Activated CD4-positive, alpha-beta T cell treated with anti-CD3 and anti-CD28 coated beads, Interleukin-10, Interleukin-2, amounts not matched to agents 100 ng/mL and 50 ng/mL, durations not matched to agents 16 hours and 8 hours (primary cell): ENCODE measurements at regions not wholly inside any gene's neighbourhood (a gene's known extent, or its start where the extent isn't known, plus 50 kb on each side); places are given as distances from the start of the nearest gene placed in this dataset.

Experiments used
- DNase-seq: peaks from one replicate; pipeline ENCODE4 v3.0.0-alpha.2; 2020

DNA sequence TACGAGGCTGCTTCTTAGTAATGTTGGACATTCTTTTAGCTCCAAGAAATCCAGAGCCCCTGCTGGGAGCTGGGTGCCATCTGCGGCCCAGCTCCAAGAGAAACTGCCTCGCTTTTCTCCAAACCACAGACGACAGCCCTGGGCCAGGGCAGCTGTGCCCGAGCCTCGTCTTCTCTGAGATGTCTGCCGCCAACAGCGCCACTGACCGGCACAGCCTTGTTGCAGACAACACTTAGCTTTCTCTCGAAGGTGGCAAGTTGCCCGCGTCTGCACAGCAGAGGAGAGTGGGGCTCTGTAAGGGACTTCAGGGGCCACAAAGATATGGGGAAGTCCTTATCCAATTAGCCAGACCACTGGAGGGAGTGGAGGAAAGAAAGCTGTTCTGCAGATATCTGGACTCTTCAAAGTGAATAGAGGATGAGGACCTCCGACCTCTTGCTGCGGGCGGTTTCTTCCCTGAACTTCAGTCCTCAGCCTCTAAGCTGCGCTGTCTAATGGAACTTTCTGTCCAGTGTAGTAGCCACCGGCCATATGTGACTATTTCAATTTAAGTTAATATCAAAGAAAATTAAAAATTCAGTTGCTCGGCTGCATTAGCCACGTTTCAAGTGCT lies 63.9 kb upstream of the DISP3 start:
- DNase-seq: no peak

DNA sequence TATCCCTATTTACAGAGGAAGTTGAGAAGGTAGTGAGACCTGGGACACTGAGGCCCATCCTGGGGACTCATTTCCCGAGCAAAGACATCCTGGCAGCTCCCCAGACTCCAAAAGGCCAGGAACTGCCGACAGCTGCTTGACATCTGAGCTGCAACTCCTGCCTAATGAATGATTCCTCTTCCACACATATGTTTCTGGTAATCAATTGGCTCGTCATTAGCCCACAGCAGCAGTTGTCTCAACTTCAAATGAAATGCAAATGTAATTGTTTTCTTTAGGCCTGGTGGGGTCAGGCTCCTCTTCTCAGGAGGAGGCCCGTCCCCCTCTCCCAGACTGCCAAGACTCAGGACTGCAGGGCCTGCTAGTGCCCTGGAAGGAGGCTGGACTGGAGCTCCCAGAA lies 61.8 kb upstream of the DISP3 start:
- DNase-seq: no peak

DNA sequence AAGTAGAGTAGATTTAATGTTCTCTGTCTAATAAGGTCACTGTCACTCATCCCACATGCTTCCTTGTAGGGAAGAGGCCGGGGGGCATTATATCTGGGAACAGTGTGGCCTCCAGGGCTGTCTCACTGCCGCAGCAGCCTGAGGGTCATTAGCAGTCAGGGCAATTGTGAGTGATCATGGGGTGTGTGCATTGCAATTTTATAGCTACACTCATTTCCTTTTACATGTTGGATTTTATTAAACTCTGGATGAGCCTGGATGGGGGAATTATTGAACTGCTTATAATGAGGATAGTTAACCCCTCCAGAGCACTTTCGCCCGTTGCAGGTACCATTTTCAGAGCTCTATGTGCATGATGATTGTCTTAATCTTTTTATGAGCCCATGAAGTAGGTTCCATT lies 60.9 kb upstream of the DISP3 start:
- no peak for DNase-seq

DNA sequence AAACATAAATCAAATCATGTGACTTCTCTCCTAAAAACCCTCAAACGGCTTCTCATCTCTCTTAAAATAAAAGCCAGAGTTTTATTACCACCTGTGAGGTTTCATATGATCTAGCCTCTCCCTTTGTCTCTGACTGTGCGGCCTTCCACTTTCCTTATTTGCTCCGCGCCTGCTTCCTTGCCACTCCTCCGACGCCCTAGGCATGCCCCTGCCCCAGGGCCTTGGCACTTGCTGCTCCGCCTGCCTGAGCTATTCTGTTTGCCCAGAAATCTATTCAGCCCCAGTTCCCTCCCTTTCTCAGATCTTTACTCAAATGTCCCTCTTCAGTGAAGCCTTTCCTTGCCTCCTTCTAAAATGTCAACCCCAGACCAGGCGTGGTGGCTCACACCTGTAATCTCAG lies 57.5 kb upstream of the DISP3 start:
- no peak for DNase-seq

DNA sequence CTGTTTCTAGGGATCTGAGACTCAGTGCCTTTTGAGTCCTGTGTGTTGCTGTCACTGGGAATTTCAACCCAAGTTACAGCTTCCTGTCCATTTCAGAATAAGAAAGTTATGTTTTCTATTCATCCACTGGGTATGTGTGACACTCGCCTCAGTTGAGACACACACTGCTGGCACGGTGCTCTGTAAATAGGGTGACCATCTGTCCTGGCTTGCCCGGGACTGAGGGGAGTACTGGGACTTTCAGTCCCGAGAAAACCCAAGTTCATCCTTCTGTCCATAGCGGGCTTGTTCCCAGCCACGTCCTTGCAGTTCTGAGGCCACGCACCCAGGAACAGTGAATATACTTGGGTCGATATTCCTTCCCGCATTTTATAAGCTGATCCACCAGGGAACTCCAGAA lies 56.3 kb upstream of the DISP3 start:
- no peak for DNase-seq

DNA sequence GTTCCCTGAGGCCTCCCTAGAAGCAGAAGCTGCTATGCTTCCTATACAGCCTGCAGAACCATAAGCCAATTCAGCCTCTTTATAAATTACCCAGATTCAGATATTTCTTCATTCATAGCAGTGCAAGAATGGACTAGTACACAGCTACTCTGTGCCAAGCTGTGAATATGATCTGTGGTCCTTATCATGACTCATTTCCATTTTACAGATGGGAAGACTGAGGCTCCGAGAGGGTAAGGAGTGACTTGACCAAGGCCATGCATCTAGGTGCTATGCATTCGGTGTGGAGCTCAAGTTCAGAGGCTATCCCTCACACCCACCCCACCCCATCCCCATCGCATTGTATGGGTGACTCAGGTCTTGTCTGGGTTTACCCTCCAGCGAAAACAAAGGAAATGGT lies 52.3 kb upstream of the DISP3 start:
- DNase-seq: no peak

GRCh38 chr1:11428789-11429188 lies 50.2 kb upstream of the DISP3 start:
- no peak for DNase-seq
